Stimulated activated CD8-positive, alpha-beta memory T cell treated with anti-CD3 and anti-CD28 coated beads, Interleukin-15, amount 100 ng/mL, for 48 hours (primary cell): ENCODE measurements at regions not wholly inside any gene's neighbourhood (a gene's known extent, or its start where the extent isn't known, plus 50 kb on each side); places are given as distances from the start of the nearest gene placed in this dataset.

Source experiments
- DNase-seq, 2 donors: peaks; one replicate each; pipeline ENCODE4 v3.0.0-alpha.2; 2020; ENCODE audit warnings: low read depth in 2 of 2

DNA sequence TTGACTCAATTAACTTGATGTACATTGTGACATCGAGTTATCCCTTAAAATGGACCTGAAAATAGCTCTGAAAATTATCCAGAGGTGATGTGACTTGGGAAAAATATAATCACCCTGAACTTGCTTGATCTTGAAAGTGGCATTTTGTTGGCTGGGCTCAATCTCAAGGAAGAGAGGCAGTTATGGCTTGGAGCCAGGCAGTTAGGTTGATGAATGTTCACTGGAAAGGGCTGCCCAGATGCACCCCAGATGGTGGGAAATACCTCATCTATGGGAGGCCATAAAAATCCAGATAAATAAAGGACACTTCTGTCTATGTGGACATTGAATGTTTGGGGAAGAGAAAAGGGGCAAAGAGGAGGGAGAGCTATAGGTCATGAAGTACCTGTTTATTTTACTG lies 55.7 kb upstream of the OR5AN1 start:
- DNase-seq: no peak

DNA sequence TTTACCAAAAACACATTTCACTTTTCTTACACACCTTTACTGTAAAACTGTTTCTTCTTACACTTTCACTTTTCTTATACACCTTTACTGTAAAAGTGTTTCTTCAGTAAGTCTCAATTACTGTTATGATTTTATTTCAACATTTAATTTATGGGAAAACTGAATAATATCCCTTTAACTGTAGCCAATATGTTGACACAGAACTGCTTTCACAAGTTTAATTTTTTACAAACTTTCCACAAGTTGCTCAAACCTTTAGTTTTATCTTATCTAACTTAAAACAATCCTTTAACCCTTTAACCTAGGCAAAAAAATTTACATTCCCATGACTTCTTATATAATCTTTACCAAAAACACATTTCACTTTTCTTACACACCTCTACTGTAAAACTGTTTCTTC lies 63.3 kb upstream of the OR5AN1 start:
- DNase-seq: no peak

DNA sequence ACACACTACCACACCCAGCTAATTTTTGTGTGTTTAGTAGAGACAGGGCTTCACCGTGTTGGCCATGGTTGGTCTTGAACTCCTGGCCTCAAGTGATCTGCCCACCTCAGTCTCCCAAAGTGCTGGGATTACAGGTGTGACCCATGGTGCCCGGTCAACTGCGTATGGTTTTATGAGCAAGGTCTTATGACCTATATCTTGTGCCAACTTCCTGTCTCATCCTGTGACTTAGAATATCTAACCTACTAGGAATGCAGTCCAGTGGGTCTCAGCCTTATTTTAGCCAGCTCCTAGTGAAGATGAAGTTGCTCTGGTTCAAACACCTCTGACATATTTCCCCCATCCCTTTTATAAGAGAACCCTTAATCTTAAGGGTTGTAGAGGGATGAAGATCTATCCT lies 66.1 kb upstream of the OR5AN1 start:
- no peak for DNase-seq

DNA sequence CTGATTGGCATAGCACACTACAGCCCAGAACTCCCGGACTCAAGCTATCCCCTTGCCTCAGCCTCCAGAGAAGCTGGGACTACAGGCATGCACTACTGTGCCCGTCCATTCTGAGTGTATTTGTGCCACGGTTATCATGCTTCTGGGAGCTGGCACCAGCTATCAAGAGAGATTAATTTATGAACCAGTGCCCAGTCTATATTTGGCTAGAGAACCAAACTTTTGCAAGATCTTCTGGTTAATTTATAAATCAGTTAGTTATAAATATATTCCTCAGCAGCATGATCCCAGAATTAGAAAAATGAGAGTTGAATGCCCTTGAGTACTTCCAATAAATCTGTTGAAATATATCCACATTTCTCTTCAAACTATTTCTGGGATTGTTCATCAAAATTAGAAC lies 67.5 kb upstream of the OR5AN1 start:
- no peak for DNase-seq

DNA sequence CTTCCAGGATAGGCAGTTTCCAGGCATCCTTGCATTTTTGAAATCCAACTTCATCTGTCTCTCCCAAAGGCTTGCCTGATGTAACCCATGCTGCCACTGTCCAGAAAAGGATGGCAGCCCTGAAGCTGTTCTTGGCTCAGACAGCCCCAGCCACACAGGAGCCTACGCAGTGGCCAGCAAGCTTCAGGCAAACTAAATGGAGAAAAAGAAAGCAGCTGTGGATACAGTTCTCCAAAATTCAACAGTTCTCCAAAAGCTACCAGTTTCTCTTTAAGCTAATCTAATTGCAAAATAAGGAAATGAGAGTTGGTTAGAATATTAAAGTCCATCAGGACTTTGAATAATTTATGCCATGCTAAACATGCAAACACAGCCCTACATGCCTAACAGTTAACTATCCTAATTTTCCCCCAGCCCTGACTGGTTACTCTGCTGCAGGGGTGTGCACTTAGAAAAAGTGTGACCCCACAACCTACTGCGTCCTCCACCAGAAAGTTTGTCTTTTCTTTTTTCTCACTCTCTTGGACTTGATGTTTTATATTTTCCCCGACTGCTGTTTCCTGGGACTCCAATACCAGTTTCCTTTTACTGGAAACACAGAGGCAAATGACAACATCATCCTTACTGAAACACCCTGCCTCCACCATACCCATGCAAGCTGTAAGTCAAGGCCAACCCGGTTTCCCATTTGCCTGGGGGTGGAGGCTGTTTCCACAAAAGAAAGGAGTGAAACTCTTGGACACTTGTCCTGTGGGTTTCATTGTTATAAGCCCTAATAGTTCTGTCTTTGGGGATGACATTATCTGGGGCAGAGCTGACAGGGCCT lies 69.1 kb upstream of the OR5AN1 start:
- DNase-seq: no peak

DNA sequence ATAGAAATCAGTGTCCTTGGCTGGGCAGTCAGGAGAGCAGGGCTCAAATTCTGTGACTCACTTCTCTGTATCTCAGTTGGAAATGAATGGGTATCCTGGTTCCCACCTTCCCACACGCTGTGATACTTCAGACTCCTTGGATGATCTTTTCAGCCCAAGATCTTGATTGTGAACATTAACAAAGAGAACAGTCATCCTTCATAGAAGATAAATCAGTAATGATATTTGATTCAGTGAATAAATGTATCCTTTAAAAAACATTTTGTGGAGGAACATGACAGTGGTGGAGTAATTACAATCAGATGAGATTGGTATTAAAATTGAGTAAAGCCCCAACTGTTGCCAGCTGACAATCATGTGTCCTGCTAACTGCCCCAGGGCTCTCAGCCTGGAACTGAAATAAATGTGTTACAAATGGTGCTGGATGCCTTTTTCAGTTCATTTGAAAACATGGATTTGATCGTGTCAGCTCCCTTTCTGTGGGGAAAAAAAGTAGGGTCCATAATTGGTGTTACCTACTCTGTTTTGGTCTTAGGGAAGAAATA lies 72.9 kb upstream of the OR5AN1 start:
- no peak for DNase-seq

DNA sequence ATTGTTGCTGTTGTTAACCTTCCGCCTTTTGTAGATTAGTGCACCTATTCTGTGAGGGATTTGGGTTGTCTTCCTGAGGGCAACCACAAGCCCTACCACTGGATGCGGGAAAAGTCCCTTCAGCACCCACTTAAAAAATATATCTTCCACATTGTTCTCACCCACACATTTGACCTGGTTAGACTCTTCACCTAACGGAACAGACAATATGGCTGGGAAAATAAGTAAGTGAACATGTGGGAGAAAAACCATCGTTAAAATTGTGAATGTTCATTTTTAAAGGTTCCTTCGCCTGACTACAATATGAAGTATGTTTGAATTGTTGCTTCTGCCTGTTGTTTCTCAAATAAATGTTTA lies 72.0 kb upstream of the MPEG1 start:
- no peak for DNase-seq

DNA sequence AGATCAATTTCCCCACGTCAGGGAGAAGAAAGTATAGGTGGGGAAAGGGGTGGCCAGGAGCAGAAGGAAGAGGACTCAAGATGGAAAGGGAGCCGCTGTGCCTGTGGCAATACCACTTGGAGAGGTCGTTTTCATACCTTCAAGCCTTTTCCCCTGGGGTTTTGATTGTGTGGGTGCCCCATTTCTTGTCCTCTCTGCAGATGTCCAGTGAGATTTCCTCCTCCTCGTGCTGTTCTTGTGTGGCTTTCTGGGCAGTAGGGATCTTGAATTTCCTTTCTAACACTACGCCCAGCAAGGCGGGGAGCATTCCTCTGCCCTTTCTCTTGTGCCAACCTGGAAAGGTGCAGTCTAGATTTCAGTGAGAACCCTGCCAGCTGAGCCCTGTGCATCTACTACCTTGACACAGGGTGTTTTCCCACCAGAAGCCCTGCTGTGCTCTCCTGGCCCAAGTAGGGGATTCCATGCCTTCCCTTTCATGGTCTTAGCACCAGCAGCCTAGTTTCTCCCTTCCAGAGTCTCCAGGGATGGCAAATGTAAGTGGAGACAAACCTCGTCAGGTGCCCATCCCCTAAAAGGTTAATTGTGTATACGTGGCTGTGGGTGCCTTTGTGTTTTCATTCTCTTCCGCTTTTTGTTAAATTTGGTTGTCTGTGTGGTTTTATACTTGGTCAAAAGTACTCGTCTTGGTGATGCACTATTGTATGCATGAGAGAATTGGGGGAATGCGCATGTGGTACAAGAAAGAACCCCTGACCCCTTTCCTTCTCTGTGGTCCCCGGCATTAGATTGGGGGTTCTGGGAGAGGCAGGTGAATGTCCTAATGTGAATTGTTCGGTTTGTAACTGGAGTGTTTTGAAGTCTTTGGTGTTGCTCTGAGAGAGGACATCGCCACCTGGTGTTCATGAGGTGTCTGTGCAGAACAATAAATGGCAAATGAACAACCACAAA lies 71.4 kb upstream of the MPEG1 start:
- DNase-seq: peak in 1 of 2 donors; percentile 10

DNA sequence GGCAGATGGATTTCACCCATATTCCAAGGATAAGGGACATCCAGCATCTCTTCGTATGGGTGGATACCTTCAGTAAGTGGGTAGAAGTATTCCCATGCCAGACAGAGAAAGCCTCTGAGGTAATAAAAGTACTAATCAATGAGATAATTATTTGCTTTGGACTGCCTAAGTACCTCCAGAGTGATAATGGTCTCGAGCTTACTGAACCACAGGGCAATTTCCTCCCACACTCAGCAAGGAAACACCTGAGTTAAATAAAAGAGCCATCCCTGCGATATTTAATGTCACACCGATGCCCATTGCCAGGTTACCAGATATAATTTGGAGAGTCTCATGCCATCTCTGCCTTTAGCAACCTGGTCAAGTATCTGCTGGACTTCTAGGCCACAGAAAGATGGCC lies 70.6 kb upstream of the MPEG1 start:
- DNase-seq: no peak

DNA sequence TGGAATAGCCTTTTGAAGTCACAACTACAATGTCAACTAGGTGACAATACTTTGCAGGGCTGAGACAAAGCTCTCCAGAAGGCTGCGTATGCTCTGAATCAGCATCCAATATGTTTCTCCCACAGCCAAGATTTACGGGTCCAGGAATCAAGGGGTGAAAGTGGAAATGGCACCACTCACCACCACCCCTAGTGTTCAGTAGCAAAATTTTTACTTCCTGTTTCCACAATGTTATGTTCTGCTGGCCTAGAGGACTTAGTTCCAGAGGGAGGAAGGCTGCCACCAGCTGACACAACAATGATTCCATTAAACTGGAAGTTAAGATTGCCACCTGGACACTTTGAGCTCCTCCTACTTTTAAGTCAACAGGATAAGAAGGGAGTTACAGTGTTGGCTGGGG lies 68.5 kb upstream of the MPEG1 start:
- no peak for DNase-seq

DNA sequence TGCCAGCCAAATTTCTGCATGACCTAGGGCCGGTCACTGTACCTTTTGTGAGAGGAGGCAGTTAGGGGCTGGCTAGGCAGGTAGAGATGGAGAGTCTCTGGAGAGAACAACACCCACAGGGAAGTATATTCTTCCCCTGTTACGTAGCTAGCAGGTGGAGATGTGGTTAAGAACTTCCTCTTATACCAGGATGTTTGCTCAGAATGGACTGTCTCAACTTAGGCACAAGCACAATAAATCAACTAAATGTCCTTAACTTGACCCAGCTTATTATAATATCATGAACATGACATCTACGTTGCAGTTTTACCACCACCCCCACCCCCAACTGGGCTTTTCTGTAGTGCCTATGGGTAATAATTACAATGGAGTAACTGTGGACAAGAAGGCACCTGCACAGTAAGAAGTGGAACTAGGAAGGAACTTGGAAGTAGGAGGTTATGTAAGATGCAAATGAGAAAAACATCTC lies 60.7 kb upstream of the MPEG1 start:
- no peak for DNase-seq

DNA sequence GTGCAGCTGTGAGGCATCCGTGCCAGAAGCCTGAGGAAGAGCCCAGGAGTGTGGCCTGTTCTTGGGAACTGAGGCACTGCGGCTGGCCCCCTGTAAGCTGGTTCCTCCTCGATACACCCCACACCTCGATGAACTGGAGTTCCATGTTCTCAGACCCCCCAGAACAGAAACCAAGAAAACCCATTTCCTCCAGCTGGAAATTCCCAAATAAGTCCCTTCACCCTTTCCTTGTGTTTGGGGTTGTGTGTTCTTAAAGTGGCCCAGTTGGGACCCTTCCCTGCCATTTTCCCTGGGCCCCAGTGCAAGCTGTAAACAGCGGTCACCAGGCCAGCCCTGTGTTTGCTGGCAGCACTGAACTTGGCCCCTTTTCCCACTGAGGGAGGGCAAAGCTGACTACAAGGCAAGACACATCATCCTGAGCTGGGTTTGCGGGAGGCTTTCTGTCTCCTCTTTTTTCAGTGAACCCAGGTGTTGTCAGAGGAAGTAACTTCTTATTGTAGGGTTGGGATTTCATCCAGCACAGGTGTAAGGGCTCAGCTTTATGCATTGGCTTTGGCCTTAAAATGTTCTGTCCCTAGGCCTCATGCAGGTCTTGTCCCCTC lies 60.1 kb upstream of the MPEG1 start:
- DNase-seq: no peak

DNA sequence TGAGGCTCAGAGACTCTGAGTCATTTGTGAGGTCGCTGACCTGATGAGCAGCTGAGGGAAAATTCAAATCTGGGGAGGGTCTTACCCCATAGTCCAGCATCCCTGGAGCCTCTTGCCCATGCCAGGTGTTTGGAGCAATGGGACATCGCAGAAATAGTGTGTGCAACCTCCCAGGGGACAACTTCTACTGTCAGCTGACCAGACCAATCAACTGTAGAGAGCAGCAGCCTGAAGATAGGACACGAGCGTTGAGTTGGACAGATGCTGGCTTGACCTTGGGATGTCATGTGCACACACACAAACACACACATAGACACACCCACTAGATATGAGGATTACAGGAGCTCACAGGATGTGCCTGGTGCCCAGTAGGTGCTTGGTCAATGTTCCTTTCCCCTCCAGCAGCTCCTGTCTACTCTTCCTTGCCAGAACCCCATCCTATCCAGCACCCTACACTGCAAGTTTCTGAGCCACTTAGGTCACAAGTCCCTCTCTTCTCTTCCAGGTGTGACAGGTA lies 59.1 kb upstream of the MPEG1 start:
- no peak for DNase-seq

DNA sequence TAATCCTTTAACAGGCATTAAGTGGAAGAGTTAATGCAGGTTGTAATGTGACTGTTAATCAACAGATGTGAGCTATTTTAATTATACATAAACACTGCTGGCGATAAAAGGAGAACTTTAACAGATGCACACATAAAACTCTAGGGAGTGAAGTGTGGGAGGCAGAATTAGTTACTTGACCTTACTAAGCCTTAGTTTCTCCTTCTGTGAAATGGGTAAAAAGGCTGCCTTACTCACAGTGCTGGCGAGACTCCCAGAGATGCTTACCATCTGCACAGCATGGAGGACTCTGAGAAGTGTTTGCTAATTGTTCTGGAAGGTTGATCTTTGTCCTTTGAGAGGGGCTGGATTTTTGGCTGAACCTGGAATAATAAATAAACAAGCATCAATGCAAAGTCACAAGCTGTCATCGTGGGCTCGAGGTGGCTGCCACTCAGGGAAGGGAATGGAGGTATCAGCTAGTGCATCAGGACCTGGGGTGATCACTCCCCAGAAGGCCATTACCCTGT lies 58.6 kb upstream of the MPEG1 start:
- no peak for DNase-seq

DNA sequence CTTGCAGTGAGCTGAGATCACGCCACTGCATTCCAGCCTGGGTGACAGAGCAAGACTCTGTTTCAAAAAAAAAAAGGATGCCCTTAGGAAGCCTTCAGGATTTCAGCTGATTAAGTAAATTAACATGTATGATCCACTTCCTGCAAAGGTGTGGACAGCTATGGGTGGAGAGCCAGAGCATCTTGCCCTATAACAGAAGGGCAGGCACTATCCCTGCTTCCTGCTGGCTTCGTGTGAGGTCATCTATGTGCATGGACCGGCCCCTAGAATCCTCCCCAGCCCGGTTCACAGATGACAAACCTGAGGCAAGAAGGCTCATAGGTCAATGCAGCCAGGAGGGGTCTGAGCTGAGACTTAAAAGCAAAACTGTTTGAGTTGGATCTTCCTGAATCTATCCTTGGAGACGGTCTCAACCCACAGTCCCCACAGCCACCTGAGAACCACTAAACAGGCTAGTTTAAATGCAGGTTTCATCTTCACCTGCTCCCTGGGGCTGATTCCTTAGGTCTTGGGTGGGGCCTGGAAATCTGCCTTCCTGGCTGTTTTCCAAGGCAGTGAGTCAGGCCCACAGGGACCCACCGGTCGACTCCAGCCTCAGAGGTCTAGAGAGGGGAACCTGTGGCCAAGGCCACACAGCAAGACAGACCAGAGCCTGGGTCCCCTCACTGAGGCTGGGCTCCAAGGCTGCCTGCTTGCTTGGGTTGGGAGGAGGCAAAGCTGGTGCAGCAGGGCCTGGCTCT lies 55.2 kb upstream of the MPEG1 start:
- no peak for DNase-seq

DNA sequence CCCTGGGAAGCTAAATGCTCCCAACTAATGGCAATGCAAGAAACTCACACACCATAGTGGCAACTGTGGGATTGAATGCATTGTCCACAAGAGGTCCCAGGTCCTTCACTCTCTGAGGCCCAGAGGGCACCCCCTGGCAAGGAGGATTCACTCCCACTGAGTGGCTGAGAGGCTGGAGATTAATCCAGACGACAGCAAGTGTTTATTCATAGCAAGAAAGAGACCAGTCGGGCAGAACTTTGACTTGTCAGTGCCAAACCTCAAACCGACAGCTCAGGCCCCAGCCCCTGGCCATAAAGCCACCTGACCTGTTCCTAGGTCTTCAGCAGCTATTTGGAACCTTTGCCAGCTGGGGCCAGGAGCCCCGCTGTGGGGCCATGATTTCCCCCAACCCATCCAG lies 54.5 kb upstream of the MPEG1 start:
- no peak for DNase-seq

DNA sequence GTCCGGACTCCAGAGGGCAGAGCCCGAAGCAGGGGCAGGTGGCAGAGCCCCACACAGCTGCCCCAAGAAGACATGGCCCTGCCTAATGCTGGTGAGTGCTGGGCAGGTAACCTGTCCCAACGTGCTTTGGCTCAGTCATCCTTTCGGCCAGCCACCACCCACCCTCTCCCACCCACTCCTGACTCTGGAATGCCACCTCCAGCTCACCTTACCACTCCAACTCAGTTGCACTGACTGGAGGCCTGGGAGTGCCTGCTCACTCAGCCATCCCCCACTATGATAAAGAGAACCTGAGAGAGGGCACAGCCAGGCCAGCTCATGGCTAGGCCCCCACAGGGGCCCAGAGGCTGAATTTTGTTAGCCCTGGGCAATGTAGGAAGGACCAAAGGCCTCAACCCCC lies 53.8 kb upstream of the MPEG1 start:
- DNase-seq: no peak

DNA sequence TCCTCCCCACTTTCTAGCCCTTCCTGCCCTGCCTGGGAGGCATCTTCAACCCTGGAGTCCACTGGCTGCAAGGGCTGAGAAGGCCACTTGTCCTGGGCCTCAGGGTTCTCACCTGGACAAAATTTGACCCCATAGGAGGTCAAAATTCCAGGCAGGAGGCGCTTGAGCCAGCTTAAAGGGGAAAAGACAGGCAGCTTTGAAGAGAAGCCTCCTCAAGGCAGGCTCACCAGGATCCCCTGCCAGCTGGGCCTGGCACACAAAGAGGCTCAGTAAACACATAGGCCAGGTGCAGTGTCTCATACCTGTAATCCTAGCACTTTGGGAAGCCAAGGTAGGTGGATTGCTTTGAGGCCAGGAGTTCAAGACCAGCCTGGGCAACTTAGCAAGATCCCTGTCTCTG lies 53.0 kb upstream of the MPEG1 start:
- no peak for DNase-seq

DNA sequence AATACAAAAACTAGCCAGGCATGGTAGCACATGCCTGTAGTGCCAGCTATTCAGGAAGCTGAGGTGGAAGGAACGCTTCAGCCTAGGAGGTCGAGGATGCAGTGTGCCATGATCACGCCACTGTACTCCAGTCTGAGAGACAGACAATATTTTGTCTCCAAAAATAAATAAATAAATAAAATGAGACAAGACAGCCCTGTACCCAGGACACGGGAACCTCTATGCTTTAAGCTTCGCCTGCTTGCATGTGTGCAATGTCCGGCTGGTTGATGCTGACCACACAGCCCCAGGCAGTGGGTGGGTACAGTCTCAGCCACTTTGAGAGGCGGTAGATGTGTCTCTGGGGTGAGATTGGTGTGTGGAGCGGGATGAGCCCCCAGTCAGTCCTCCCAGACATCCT lies 52.0 kb upstream of the MPEG1 start:
- no peak for DNase-seq

DNA sequence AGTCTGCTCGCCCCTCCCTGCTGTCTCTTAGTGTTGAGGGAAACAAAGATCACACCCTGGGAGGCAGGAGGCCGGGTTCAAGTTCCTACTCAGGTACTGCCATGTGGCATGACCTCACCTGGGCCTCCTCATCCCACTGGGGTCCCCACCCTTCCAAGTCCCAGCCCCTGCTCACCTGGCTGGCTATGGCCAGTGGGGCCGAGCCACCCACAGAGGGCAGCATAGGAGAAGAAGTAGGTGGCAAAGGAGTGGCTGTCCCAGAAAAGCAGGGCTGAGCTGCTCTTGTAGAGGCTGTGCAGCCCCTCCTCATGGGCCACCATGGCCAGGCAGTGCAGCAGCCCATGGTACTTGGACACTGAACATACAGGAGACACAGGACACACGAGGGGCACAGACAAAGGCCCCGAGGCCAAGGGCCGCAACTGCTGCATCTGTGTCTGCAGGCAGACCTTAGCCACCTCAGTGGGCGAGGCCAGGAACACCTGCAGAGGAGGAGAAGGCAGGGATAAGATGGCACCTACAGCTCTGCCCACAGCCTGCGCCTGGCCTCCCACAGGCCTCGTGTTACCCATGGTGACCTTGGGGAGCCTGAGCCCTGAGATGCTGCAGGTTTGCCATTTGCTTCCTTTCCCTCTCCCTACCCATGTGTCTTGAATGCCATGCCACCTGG lies 50.6 kb upstream of the MPEG1 start:
- DNase-seq: no peak
